ENCODE measurements at regions not wholly inside any gene's neighbourhood (a gene's known extent, or its start where the extent isn't known, plus 50 kb on each side); places are given as distances from the start of the nearest gene placed in this dataset.

GRCh38 chr21:31470896-31471694, 127.0 kb upstream of the TIAM1 start:
- DNase-seq (no peak), ATAC-seq (no peak)
- TF ChIP-seq POLR2A (IDR thresholded peaks at IDR 0.05) = no peak
- TF ChIP-seq, protein P1, sequence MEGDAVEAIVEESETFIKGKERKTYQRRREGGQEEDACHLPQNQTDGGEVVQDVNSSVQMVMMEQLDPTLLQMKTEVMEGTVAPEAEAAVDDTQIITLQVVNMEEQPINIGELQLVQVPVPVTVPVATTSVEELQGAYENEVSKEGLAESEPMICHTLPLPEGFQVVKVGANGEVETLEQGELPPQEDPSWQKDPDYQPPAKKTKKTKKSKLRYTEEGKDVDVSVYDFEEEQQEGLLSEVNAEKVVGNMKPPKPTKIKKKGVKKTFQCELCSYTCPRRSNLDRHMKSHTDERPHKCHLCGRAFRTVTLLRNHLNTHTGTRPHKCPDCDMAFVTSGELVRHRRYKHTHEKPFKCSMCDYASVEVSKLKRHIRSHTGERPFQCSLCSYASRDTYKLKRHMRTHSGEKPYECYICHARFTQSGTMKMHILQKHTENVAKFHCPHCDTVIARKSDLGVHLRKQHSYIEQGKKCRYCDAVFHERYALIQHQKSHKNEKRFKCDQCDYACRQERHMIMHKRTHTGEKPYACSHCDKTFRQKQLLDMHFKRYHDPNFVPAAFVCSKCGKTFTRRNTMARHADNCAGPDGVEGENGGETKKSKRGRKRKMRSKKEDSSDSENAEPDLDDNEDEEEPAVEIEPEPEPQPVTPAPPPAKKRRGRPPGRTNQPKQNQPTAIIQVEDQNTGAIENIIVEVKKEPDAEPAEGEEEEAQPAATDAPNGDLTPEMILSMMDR (IDR thresholded peaks at IDR 0.05 in 4 of 5, conservative IDR thresholded peaks at IDR 0.05 in 1 of 5) = no peak
- Histone ChIP-seq H3K36me3 (no peaks in the 10 kb centered on the region), H3K4me1 (no peaks in the 10 kb centered on the region), H3K9me3 (no peaks in the 10 kb centered on the region), H3K27ac (no peak overlapping the region), H3K4me3 (no peak overlapping the region), H3K27me3 (no peaks in the 10 kb centered on the region)
- intact Hi-C loops (cut with DNase I; ENCODE audit: low total_unique reads) (no loop called here), in situ Hi-C loops (cut with MboI; ENCODE audit: low sequenced_read_pairs in 4 of 4) (no loop called here)

GRCh38 chr21:31460980-31461379, 116.9 kb upstream of the TIAM1 start:
- no peak for DNase-seq
- ATAC-seq = no peak
- in situ Hi-C loops (cut with MboI; ENCODE audit: low sequenced_read_pairs in 4 of 4) (no loop called here), intact Hi-C loops (cut with DNase I; ENCODE audit: low total_unique reads) (no loop called here)
- Histone ChIP-seq H3K9me3 (no peaks in the 10 kb centered on the region), H3K4me3 (no peak overlapping the region), H3K4me1 (no peaks in the 10 kb centered on the region), H3K27me3 (no peaks in the 10 kb centered on the region), H3K27ac (no peak overlapping the region), H3K36me3 (no peaks in the 10 kb centered on the region)
- TF ChIP-seq POLR2A (IDR thresholded peaks at IDR 0.05) = no peak
- TF ChIP-seq, protein P1 (IDR thresholded peaks at IDR 0.05 in 4 of 5, conservative IDR thresholded peaks at IDR 0.05 in 1 of 5) = no peak

DNA sequence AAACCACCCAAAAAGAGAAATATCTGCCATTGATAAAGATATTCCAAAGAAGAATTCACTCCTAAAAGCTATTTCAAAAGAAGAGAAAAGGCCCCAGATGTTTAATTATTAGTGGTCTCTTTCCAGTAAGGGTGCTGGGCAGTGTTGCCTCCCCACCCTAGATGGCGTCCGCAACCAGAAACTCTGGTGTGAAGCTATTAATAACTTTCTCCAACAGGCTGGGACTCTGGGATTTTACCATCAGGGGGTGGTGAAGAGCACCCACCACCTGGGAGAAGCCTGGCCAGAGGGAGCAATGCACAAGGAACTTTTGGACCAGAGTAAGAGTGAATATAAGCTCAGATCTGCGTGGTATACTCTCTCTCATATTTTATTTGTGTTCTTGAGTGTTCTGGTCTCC, 115.4 kb upstream of the TIAM1 start:
- Histone ChIP-seq H3K9me3 (no peaks in the 10 kb centered on the region), H3K27me3 (no peaks in the 10 kb centered on the region), H3K4me3 (no peak overlapping the region), H3K27ac (no peak overlapping the region), H3K4me1 (no peaks in the 10 kb centered on the region), H3K36me3 (no peaks in the 10 kb centered on the region)
- intact Hi-C loops (cut with DNase I; ENCODE audit: low total_unique reads) = no loop called here
- DNase-seq (no peak), ATAC-seq (no peak)
- in situ Hi-C loops (cut with MboI; ENCODE audit: low sequenced_read_pairs in 4 of 4) = no loop called here
- TF ChIP-seq, protein P1 (IDR thresholded peaks at IDR 0.05 in 4 of 5, conservative IDR thresholded peaks at IDR 0.05 in 1 of 5) = no peak
- no peak for TF ChIP-seq POLR2A (IDR thresholded peaks at IDR 0.05)

DNA sequence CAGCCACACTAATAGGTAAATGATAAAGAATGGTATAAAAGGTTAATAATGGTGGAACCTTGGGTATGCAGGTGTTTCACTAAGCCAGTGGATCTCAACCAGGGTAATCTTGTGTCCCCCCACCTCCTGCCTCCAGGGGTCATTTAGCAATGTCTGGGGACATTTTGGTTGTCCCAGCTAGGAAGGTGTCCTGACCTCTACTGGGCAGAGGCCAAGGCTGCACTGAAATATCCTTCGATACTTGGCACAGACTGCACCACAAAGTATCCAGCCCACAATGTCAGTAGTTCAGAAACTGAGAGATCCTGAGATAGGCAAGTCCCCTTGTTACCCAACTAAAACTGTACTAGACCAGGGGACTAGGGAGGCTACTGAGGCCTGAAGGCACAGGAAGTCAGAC, 113.6 kb upstream of the TIAM1 start:
- no peak overlapping the region for H3K27ac ChIP-seq
- DNase-seq (no peak), ATAC-seq (no peak)
- H3K36me3 ChIP-seq = no peaks in the 10 kb centered on the region
- no peaks in the 10 kb centered on the region for H3K27me3 ChIP-seq
- intact Hi-C loops (cut with DNase I; ENCODE audit: low total_unique reads) (no loop called here), in situ Hi-C loops (cut with MboI; ENCODE audit: low sequenced_read_pairs in 4 of 4) (no loop called here)
- no peaks in the 10 kb centered on the region for H3K4me1 ChIP-seq
- no peak for TF ChIP-seq POLR2A (IDR thresholded peaks at IDR 0.05)
- TF ChIP-seq, protein P1 (IDR thresholded peaks at IDR 0.05 in 4 of 5, conservative IDR thresholded peaks at IDR 0.05 in 1 of 5) = no peak
- no peaks in the 10 kb centered on the region for H3K9me3 ChIP-seq
- H3K4me3 ChIP-seq = no peak overlapping the region

DNA sequence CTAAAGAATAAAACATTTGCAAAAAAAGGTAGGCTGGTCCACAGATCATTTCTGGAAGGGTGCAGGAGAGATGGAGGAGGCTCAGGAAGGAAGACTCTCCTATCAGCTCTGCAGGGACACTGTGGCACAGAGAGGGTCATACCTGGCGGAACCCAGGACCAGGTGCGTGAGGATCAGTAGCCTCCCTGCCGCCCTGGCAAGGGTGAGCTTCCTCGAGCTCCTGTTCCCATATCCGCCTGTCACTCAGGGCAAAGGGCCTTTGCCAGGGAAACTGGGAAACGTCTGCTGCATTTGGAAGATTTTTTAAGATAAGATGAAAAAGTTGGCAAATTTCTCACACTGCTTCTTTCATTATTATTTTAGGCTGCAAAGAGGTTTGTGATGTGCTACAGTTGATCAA, 112.1 kb upstream of the TIAM1 start:
- Histone ChIP-seq H3K4me3 (no peak overlapping the region), H3K27ac (no peak overlapping the region), H3K27me3 (no peaks in the 10 kb centered on the region), H3K9me3 (no peaks in the 10 kb centered on the region), H3K4me1 (no peaks in the 10 kb centered on the region), H3K36me3 (no peaks in the 10 kb centered on the region)
- in situ Hi-C loops (cut with MboI; ENCODE audit: low sequenced_read_pairs in 4 of 4) (no loop called here), intact Hi-C loops (cut with DNase I; ENCODE audit: low total_unique reads) (no loop called here)
- ATAC-seq (no peak), DNase-seq (no peak)
- TF ChIP-seq, protein P1 (IDR thresholded peaks at IDR 0.05 in 4 of 5, conservative IDR thresholded peaks at IDR 0.05 in 1 of 5) = no peak
- no peak for TF ChIP-seq POLR2A (IDR thresholded peaks at IDR 0.05)
